T-helper 1 cell (primary cell): ENCODE measurements at regions not wholly inside any gene's neighbourhood (a gene's known extent, or its start where the extent isn't known, plus 50 kb on each side); places are given as distances from the start of the nearest gene placed in this dataset.

ENCODE experiments used
- DNase-seq, 5 donors: peaks; one replicate each; pipeline ENCODE4 v3.0.0-alpha.2; 2012 to 2020

DNA sequence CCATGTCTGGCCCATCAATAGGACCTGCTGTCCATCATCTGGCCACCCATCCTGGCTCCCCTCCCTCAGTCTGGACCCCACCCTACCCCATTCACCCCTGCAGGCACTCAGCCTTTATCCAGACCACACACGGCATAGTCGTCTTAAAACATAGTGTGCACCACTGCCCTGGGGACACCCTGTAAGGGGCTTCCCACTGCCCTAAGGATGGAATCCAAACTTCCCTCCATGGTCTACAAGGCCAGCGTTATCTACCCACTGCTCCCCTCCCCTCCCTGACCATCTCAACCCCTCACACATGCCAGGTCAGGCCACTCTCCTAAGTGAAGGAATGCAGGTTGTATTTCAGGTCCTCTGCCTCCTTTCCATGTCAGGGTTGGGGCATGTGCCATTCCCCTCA lies 352.7 kb upstream of the ZNF507 start:
- DNase-seq: no peak

DNA sequence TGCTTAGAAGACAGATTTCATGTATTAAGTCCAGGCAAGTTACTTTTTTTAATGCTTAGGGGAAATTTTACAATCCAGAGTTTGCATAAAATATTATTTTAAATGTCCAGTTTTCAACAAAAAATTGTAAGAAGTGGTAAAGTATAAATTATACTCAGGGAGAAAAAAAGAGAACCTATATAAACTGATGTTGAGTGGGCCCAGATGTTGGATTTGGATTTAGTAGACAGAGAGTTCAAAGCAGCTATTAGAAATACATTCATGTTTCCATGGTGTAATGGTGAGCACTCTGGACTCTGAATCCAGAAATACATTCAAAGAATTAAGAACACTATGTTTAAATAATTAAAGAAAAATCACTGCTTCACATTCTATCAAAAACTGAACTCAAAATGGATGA lies 349.9 kb upstream of the ZNF507 start:
- DNase-seq: no peak

DNA sequence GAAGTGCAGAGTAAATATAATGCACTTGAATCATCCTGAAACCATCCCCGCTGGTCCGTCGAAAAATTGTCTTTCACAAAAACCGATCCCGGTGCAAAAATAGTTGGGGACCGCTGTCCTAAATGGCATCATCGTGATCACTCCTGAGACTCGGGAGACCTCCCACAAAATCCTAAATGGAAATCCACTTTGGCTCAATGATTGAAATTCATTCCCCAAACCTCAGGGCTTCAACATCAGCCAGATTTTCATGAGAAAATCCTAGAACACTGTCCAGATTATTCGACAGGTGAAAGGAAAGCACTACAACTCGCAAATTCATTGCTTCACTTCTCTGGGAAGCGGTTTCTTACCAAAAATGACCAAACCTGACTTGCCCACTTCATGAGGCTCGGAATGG lies 335.3 kb upstream of the ZNF507 start:
- DNase-seq: no peak

DNA sequence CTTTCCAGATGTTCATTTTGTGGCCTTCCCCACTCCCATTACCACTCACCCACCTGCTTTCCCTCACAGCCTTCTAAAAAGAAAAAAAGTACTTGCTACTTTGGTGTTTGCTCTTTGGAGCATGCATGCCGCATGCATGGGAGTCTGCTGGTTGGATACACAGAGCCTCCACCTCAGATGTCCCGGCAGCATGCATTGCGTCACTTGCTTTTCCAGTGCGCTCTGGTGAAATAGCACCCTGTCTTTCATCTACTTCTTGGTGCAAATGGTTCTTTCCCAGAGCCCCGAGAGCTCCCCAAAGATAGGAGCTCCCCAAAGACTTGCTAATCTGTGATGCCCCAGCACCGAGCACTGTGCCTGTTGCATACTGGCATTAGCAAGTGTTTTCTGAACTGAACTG lies 333.2 kb upstream of the ZNF507 start:
- DNase-seq: no peak

DNA sequence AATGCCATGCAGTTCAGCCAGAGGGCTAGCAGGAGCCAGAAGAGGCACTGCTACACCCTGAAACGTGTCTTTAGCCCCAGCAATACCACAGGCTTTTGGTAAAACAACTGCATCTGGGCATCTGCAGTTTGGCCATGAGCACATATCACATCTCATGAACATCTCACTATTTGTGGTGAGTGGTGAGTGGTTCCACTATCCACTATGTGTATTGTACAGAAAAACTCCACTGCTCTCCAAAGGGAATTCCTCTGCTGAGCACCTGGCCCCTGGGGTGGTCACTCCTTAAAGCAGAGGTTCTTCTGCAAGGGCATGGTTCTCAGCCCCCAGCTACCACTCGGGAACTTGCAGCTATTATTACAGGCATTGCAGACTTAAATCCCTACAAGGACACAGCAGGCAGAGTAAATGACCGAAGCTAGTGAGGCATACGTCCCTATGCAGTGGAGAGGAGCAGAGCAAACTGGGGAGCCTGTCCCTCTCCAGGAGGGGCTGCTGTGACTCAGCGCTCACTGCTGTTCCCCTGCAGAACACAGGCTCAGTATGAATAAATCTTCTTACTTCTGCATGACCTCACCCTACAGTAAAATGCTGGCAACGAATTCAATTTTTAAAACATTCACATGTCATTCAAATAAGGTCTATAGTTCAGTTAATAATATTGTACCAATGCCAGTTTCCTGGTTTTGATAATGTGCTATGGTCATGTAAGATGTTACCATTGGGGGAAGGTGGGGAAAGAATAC lies 332.4 kb upstream of the ZNF507 start:
- DNase-seq: no peak

DNA sequence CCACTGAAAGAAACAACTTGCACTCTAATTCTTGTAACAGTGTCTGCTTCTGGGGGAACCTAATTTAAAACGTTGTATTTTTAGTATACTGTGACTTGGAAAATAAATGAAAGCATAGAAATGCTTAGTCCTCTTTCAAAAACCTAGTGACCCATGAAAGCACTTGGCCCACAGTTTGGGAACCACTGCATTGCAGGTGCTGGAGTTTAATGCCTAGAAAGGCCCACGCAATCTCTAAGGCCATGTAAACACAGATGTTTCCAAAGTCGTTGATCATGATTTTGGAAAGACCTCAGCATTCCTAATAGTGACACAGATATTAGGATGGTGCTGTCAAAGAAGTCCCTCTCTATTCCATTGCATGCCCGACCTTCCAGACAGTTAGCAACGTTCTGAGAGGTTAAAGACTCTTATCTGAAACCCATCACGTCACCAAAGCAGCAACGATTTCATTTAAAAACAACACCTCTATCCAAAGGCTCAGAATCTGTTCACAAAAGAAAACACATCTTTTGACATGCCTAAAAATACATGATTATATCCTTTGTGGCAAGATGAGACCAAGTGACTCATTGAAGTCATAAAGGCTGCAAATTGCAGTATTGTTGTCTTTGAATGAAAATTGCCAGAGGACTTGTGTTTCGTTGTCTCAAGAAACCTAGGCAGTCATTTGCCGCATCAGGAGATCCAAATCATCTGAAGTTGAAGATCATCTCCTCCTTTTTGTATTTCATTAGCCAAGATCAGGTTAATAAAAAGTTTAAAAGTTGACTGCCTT lies 328.0 kb upstream of the ZNF507 start:
- DNase-seq: no peak

- no peak for DNase-seq
Measured at GRCh38 chr19:32018014-32018413, 327.4 kb upstream of the ZNF507 start.

- no peak for DNase-seq
Measured at GRCh38 chr19:32020538-32020937, 324.9 kb upstream of the ZNF507 start.

DNA sequence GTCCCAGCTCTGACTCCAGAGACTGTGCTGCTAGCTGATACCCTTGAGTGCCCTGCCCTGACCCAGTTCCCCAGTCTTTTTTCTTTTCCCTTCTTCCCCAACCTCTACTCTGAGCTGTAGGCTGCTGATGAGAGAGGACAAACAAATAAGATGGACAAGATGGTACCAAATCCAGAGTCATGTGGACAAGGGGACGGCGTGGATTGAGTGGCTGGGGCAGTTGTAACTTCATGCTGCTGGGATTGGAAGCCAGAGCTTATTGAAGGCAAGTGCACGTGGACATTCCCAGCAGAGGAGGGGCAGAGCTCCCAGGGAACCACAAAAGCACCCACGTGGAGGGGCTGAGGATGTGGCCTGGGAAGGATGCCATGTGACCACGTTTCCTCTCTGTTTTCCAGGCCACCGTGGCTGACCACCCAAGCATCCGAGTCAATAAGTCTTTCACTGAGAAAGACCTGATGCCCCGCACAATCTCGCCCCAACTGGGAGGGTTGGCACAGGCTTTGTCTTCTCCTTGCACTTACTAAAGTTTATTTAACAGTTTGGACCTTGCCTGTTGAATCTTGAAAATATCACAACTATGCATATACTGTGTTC lies 323.3 kb upstream of the ZNF507 start:
- no peak for DNase-seq

DNA sequence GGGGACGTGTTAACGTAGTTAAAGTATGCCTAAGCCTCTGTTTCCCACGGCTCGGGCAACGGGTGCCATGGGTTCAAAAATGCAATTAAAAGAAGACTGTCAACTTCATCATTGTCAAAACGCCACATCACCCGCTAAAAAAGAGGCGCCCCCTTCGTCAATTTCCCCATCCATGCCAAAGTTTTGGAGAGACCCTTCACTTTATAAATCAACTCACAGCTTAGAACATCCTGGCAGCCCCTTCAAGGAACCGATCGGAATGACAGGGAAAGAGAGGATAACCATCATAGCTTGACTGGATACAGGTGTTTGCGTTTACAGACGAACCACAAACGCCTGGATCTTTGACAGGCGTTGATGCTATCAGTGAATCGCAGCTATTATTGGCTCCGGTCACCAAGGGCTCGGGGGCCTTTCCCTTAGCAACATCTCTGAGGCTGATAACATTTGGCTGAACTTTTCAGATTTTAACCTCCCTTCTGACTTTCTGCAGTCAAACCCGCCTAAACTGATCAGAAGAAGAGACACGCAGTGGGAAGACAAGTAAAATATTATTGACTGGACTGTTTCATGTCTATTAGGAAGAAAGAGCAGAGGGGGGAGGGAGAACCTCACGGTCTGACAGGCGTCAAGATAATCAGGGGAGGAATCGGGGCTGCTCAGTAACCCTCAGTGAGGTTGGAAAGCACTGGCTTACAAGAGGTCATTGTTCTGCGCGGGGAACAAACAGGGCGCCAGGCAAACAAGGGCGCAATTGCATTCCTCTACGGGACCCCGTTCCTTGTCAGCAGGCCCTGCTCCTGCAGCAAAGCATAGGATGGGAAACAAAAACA lies 322.5 kb upstream of the ZNF507 start:
- DNase-seq: no peak

- no peak for DNase-seq
Measured at GRCh38 chr19:32023564-32023832, 321.9 kb upstream of the ZNF507 start.

DNA sequence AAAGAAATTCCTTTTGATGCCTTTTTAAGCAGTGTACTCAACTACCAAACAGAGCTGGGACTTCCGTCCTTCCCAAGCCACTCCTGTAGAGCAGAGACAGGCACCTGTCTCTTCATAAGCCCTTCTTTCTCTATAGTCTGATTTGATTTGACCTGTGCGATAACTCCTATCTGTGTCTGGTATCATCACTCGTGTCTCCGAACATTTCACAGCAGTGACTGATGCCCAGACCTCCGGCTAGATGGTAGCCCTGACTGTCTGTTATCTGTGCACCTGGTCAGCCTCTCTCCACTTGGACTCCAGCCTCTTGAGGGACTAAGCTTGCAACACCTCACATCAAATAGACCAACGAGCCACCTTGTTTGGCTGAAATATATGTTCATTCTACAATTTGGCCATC lies 316.2 kb upstream of the ZNF507 start:
- DNase-seq: no peak

- DNase-seq: no peak
Measured at GRCh38 chr19:32032561-32032960, 312.8 kb upstream of the ZNF507 start.

GRCh38 chr19:32035626-32036025 lies 309.8 kb upstream of the ZNF507 start:
- no peak for DNase-seq

DNA sequence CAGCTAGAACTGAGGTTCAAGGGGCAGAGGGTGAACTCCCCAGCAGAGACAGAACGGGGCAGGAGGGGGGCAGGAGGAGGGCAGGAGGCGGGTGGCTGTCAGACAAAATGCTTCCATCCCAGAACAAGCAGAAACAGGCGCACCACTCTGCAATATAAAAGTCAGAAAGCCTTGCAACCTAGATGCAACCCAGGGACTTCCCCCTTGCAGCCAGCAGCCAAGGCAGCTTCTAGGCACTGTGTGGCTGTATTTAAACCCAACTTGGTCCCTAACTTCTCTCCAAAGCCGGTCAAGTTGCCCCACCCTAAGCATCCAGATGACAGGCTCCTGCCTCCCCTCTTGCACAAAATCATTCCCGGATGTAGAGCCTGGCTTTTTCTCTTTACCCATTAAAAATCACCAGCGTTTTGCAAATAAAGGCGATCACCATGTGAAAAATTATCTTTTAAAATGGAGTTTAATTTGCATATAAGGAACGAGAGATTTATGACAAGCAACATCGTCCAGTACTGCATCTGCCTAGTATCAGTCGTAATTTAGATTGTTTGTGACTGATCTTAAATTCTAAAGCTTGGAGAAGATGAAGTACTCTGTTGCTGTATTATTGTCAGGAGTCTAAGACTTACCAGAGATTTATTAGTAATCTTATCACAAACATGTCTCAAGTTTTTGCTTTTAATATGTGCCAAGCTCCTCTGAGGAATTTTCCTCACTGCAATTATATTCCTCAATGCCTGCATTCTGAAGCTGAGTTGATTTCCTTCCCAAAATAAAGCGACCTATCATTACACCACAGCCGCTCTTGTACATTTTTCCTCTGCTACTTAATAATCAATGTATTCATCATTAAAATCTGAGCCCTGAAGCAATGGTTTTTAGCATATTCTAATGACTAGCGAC lies 307.1 kb upstream of the ZNF507 start:
- DNase-seq: no peak

GRCh38 chr19:32038961-32039360 lies 306.4 kb upstream of the ZNF507 start:
- DNase-seq: no peak

- no peak for DNase-seq
Measured at GRCh38 chr19:32039440-32039839, 306.0 kb upstream of the ZNF507 start.

- DNase-seq: no peak
Measured at GRCh38 chr19:32040236-32040635, 305.2 kb upstream of the ZNF507 start.

GRCh38 chr19:32041681-32042292 lies 303.6 kb upstream of the ZNF507 start:
- peak in 1 of 5 donors; percentile 5 for DNase-seq

DNA sequence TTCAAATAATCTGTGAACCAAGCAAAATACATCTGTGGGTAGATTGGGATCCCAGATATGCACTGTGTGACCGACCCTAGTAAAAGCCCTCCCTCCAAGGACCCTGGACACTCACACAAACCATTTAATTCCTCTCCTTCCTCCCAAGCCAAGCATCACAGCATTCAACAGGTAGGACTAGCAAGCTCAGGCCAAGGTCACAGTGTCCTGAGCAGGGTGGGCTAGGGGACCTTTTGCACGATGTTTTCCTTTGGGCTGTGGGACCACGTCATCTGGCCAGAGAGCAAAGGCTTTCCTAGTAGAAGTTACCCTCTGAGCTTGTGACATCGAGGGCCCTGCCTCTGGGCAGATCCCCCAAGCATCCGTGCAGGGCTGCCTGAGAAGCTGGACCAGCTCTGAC lies 297.6 kb upstream of the ZNF507 start:
- DNase-seq: no peak

DNA sequence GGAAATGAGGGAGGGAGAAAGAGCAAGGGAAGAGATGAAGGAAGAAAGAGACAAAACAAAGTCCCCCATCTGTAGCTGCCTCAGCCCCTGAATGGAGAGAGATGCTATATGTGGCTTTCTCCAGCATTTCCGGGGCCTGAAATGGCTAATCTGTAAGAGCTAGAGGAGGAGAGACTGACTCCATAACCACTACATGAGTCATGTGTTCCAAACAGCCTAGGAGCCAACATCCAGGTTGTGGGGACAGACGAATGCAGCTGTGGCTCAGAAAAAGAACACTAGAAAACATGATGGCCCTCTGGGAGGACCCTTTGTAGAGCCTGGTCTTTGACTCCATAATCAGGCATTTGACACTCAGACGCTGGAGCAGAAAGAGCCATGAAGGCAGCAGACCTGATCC lies 292.0 kb upstream of the ZNF507 start:
- no peak for DNase-seq

- DNase-seq: no peak
Measured at GRCh38 chr19:32053861-32054260, 291.5 kb upstream of the ZNF507 start.
